Stomach (tissue), 4 donors: ENCODE measurements at regions not wholly inside any gene's neighbourhood (a gene's known extent, or its start where the extent isn't known, plus 50 kb on each side); places are given as distances from the start of the nearest gene placed in this dataset.

Experiments used
- POLR2AphosphoS5 ChIP-seq, 3 donors: sonication (generic); formaldehyde crosslinking; IDR thresholded peaks; one replicate each; pipeline ENCODE4 v1.6.1; 2016; ENCODE audit warnings: antibody characterized with exemption in 3 of 3
- TF ChIP-seq, protein P1 (sequence below), 7 experiments: fragments of 450-650 bp in 4 of 7; fragments of 200-600 bp in 3 of 7; sonication (generic) in 3 of 7; IDR thresholded peaks; one replicate each; pipeline ENCODE4 v1.5.1; 2016 to 2019; ENCODE audit warnings: antibody characterized with exemption in 7 of 7, control low read depth in 2 of 7, mild to moderate bottlenecking in 1 of 7

DNA sequence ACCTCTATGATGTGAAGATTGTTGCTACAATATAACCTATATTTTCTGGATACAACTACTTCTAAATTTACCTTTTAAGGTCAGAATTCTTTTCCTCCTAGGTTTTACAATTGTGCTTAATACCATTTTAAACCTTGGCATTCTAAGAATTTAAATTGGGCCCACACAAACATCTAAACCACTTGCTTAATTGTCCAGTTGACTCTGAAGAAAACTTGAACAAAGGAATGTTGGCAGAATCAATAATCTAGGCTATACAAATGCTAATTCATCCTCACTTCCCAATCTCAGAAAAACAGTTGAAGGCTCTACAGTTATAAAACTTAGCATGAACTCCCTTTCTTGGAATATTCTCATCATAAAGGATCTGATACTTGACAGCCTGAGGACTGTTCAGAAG is 84.3 kb downstream of the RPRM start:
- TF ChIP-seq, protein P1, sequence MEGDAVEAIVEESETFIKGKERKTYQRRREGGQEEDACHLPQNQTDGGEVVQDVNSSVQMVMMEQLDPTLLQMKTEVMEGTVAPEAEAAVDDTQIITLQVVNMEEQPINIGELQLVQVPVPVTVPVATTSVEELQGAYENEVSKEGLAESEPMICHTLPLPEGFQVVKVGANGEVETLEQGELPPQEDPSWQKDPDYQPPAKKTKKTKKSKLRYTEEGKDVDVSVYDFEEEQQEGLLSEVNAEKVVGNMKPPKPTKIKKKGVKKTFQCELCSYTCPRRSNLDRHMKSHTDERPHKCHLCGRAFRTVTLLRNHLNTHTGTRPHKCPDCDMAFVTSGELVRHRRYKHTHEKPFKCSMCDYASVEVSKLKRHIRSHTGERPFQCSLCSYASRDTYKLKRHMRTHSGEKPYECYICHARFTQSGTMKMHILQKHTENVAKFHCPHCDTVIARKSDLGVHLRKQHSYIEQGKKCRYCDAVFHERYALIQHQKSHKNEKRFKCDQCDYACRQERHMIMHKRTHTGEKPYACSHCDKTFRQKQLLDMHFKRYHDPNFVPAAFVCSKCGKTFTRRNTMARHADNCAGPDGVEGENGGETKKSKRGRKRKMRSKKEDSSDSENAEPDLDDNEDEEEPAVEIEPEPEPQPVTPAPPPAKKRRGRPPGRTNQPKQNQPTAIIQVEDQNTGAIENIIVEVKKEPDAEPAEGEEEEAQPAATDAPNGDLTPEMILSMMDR (IDR thresholded peaks at IDR 0.05), result no peak
- no peak for TF ChIP-seq POLR2AphosphoS5 (IDR thresholded peaks at IDR 0.05)
